ENCODE measurements at regions not wholly inside any gene's neighbourhood (a gene's known extent, or its start where the extent isn't known, plus 50 kb on each side); places are given as distances from the start of the nearest gene placed in this dataset.

DNA sequence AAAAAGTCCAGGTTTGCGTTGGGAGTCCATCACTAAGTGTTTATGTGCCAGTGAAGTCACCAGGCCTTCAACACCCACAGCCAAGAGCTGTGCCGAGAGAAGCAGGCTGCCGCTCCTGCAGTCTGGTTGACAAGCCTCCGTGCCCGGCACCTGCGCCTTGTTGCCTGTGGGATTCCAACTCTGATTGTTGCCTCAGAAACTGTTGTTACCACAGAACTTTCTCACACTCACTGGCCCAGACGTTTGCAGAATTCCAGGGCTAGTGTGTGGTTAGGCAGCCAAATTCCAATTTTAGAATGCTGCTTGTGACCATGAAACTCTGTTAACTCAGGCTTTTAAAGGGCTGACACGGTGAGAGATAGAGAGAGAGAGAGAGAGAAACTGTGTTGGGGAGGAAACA, 119.5 kb upstream of the LIMCH1 start:
- no peaks in the 10 kb centered on the region for H3K9me3 Mint-ChIP-seq
- H3K4me1 Mint-ChIP-seq (ENCODE audit: low read depth): peaks cover 2% of the 10 kb centered on the region
- H3K27me3 Mint-ChIP-seq: peaks cover 3% of the 10 kb centered on the region
- H3K36me3 Mint-ChIP-seq (ENCODE audit: low read depth): no peaks in the 10 kb centered on the region
- H3K27ac Mint-ChIP-seq: no peak overlapping the region
- no peak overlapping the region for H3K4me3 Mint-ChIP-seq
- no peak for DNase-seq

DNA sequence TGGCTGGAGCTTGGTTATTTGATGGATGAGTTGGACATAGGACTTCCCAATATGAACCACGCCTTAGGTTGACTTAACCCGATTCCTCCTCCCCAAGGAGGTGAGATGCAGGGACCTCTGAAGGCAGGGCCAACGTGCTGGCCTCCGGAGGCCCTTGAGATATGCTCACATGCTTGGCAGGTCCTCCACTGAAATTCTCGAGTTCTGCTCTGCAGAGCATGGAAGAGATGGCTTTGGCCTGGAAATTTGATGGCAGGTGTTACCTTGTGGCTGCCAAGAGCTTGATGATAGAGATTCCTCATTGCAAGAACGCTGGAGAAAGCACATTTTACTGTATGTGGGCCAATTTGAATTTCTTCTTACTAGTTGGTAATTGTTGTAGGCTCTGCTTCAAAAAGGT, 117.4 kb upstream of the LIMCH1 start:
- H3K27ac Mint-ChIP-seq: no peak overlapping the region

DNA sequence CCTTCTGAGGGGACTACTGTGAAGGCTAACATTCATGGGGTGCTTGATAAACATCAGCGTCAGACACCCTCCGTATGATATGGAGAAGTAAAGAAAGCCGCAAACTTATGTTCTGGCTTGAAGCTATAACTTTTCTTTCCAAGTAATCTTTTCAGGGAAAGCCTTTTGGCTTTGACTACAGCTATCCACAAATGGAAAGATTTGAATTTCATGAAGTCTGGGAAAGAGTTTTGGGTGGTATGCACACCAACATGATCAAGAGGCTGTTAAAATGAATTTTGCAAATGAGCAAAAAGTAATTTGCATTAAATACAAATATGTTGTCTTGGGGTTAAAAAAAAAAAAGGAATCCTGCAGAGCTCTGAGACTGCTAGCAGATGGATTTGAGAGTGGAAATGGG, 114.8 kb upstream of the LIMCH1 start:
- DNase-seq: no peak
- Mint-ChIP-seq H3K27ac (no peak overlapping the region), H3K27me3 (no peaks in the 10 kb centered on the region), H3K4me3 (no peak overlapping the region), H3K4me1 (ENCODE audit: low read depth) (no peaks in the 10 kb centered on the region), H3K9me3 (no peaks in the 10 kb centered on the region), H3K36me3 (ENCODE audit: low read depth) (no peaks in the 10 kb centered on the region)

More for the DNA sequence above, 117.4 kb upstream of the LIMCH1 start:
- no peaks in the 10 kb centered on the region for H3K27me3 Mint-ChIP-seq
- H3K4me1 Mint-ChIP-seq (ENCODE audit: low read depth): no peaks in the 10 kb centered on the region
- no peaks in the 10 kb centered on the region for H3K9me3 Mint-ChIP-seq
- no peak for DNase-seq
- H3K4me3 Mint-ChIP-seq: no peak overlapping the region
- no peaks in the 10 kb centered on the region for H3K36me3 Mint-ChIP-seq (ENCODE audit: low read depth)

DNA sequence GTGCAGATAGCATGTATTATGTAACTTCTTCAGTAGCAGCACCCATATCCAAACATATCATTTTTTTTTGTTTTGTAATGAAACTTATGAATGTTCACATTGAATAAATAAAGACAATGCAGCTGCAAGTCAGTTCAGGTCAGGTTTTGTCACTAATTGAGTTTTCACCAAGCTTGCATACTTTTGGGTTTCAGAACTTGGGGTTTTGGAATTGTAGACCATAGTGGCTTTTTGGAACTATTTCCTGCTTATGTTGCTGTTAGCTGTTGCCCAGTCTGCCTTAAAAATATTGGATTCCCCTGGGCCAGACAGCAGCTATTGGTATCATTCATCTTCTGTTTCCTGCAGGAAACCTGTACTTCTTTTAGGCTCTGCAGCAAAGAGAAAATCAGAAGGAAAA, 113.4 kb upstream of the LIMCH1 start:
- no peak for DNase-seq
- Mint-ChIP-seq H3K4me3 (no peak overlapping the region), H3K27ac (no peak overlapping the region), H3K27me3 (no peaks in the 10 kb centered on the region), H3K36me3 (ENCODE audit: low read depth) (no peaks in the 10 kb centered on the region), H3K9me3 (peaks cover under 1% of the 10 kb centered on the region), H3K4me1 (ENCODE audit: low read depth) (no peaks in the 10 kb centered on the region)

DNA sequence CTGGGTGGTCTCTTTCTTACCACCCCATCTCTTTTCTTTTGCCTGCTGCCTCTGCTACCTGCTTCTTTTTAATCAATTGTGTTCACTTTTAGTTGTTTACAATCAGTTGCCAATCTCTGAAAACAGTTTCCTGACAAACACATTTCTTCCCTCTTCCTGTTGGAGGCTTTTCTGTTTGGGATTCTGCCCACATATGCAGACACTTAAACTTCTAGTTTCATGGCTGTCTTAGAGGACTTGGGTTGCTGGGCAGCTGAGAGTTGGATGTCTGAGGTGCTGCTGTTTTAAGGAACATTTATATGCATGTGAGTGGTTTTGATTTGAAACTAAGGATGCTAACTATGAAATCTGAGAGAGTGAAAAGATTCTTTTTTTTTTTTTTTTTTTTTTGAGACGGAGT, 112.3 kb upstream of the LIMCH1 start:
- Mint-ChIP-seq H3K4me1 (ENCODE audit: low read depth) (no peaks in the 10 kb centered on the region), H3K36me3 (ENCODE audit: low read depth) (no peaks in the 10 kb centered on the region), H3K9me3 (peaks cover 5% of the 10 kb centered on the region), H3K27ac (no peak overlapping the region), H3K27me3 (no peaks in the 10 kb centered on the region), H3K4me3 (no peak overlapping the region)
- DNase-seq: no peak

DNA sequence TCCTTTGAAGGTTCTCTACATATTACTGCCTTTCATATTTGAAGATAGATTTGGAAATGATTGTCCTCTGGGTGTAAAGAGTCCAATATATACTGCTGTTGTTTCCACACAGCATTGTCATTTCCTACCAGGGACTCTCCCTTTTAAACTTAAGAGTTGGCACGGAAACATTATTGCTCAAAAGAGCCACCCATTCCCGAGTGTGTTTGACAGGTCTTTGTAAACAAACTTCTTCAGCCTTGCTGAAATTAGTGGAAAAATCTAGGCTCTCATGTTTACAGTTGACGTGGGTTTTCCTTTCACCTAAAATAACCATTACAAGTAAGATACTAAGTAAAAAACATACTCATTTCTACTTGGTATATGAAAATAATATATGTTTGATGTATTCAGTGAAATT, 111.4 kb upstream of the LIMCH1 start:
- no peak for DNase-seq
- no peaks in the 10 kb centered on the region for H3K27me3 Mint-ChIP-seq
- H3K9me3 Mint-ChIP-seq: peaks cover 5% of the 10 kb centered on the region
- H3K4me3 Mint-ChIP-seq: no peak overlapping the region
- H3K36me3 Mint-ChIP-seq (ENCODE audit: low read depth): no peaks in the 10 kb centered on the region
- no peaks in the 10 kb centered on the region for H3K4me1 Mint-ChIP-seq (ENCODE audit: low read depth)
- no peak overlapping the region for H3K27ac Mint-ChIP-seq

DNA sequence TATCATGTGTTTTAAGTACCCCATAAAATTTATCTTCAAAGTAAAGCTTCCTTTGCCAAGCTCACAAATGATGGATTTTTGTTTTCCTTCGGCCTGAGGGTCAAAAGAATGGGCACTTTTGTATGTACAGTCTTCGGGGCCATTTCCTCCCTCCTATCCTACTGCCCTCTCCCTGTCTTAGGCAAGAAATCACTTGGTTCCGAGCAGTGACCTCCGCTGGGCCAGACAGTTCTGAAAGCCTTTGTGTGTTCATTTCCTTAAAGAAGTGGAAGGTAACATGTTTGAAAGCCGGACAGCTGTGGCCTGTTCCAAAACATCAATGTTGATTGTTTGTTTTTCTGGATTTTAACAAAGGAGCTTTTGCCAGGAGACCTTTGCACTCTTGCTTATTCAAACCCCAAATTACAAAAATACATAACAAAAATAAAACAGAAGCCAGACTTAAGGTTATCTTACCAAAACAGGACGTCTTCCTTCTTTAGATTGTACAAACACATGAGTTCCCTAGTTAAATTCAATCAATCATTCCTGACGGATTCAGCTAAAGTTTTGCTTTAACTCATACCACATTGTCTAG, 110.6 kb upstream of the LIMCH1 start:
- no peak overlapping the region for H3K27ac Mint-ChIP-seq
- H3K4me1 Mint-ChIP-seq (ENCODE audit: low read depth): no peaks in the 10 kb centered on the region
- H3K4me3 Mint-ChIP-seq: no peak overlapping the region
- H3K9me3 Mint-ChIP-seq: peaks cover 5% of the 10 kb centered on the region
- no peaks in the 10 kb centered on the region for H3K27me3 Mint-ChIP-seq
- H3K36me3 Mint-ChIP-seq (ENCODE audit: low read depth): no peaks in the 10 kb centered on the region
- no peak for DNase-seq

DNA sequence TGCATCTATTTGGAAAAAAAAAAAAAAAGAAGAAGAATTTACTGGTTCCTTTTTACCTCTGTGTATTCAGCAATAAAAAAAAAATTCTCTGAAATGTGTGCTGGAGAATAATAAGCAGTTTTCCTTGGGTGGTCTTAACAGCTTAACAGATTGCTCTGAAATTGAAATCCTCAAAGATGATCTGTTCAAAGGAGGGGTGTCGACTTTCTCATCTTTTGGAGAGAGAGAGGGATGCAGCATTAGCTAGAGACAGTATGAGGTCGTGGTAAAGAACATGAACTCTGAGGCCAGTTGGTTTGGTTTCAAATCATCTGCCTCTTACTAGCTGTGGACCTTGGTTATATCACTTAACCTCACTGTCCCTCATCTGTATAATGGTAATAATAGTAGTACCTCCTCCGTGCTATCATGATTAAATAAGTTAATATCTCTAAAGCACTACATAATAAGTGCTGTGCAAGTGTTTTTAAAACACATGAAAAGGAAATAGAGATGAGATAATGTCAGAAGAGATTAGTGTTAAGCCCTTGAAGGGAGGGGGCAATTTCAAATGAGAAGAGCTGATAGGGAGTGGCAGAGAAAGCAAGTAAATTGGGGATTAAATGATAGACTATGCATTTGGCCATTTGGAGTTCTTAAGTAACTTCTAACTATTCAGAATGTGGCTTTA, 109.9 kb upstream of the LIMCH1 start:
- H3K27ac Mint-ChIP-seq: no peak overlapping the region

DNA sequence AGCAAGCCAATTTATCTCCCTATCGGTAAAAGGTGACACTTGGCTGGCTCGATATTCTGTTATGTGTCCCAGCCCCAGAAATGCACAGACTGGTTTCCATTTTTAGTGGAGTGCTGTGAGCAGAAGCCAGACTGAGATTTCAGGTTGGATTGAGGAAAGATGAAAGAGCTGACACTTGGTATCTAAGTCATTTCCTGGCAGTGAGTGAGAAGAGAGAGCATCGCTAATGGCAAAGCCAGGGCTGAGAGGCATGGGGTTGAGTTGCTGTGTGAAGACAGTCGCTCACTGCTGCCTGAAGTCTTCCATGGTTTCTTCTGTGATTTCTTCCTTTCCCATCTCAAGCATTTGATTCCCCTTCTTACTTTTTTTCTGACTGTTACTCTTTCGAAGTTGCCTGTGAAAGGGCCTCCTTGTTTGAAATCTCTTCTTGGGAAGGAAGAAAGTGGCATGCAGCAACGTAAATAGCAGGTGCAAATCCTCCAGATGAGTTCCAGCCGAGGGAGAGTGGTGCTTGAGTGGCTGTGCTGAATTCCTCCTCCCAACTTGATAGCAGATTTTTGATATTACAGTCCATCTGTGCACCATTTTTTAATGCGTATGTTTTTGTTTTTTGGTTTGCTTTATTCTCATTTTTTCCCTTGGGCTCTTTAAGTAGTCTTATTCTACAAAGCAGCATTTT, 109.2 kb upstream of the LIMCH1 start:
- Mint-ChIP-seq H3K27me3 (no peaks in the 10 kb centered on the region), H3K27ac (no peak overlapping the region), H3K4me1 (ENCODE audit: low read depth) (no peaks in the 10 kb centered on the region), H3K9me3 (peaks cover 5% of the 10 kb centered on the region), H3K4me3 (no peak overlapping the region), H3K36me3 (ENCODE audit: low read depth) (no peaks in the 10 kb centered on the region)
- DNase-seq: no peak

More for the DNA sequence above, 109.9 kb upstream of the LIMCH1 start:
- Mint-ChIP-seq H3K36me3 (ENCODE audit: low read depth) (no peaks in the 10 kb centered on the region), H3K4me1 (ENCODE audit: low read depth) (no peaks in the 10 kb centered on the region), H3K4me3 (no peak overlapping the region), H3K27me3 (no peaks in the 10 kb centered on the region), H3K9me3 (peaks cover 5% of the 10 kb centered on the region)
- DNase-seq: no peak

DNA sequence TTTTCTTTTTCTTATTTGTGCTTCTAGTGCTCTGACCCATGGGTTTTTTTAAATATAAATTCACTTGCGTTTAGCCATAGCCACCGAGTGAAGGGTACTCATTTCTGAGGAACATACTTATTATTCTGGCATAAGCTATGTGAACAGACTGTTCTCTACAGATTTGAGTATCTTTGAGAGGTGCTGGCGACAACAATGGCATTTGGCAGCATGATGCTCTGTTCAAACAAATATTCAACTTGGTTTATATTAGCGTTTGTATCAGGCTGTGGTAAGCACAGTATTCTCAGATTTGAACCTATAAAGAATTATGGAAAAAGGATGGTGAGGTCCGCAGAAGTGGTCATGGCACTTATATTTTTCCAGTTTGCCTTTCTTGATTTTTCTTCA, 108.7 kb upstream of the LIMCH1 start:
- DNase-seq: no peak
- Mint-ChIP-seq H3K27ac (no peak overlapping the region), H3K36me3 (ENCODE audit: low read depth) (no peaks in the 10 kb centered on the region), H3K4me3 (no peak overlapping the region), H3K4me1 (ENCODE audit: low read depth) (no peaks in the 10 kb centered on the region), H3K9me3 (peaks cover 5% of the 10 kb centered on the region), H3K27me3 (no peaks in the 10 kb centered on the region)

DNA sequence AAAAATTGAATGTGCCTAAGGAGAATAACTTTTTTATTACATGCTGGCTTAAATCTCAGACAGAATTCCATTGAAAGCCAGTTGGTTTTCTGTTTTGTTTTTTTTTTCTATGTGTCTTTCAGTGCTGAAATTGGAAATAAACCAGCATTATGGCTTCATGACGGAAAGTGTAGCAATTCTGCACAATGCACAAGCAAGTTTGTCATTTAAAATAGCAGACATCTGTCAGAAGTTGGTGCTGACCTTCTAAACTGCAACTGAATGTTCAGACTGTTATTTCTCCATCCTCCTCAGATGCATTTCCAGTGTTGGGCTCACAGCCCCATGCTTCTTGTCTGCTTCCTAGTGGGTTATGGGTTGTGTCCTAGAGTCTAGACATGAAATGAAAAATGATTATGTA, 107.2 kb upstream of the LIMCH1 start:
- H3K36me3 Mint-ChIP-seq (ENCODE audit: low read depth): no peaks in the 10 kb centered on the region
- no peaks in the 10 kb centered on the region for H3K4me1 Mint-ChIP-seq (ENCODE audit: low read depth)
- H3K9me3 Mint-ChIP-seq: peaks cover 5% of the 10 kb centered on the region
- no peaks in the 10 kb centered on the region for H3K27me3 Mint-ChIP-seq
- DNase-seq: no peak
- no peak overlapping the region for H3K27ac Mint-ChIP-seq
- no peak overlapping the region for H3K4me3 Mint-ChIP-seq

DNA sequence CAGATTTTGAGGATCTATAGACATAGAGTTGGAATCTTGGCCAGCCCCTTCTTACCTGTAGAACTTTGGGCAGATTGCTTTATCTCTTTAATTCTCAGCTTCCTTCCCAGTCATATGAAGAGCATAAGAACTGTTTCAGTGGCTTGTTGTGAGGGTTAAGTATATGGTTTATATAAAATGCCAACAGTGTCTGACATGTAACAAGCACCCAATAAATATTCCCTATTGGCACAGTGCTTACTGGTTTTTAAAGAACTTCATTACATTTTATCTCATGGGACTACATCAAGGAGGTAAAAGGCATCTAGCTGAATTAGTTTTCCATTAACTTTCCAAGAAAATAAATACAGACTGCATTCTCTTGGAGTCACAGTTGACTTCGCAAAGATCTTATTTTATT, 106.7 kb upstream of the LIMCH1 start:
- H3K27ac Mint-ChIP-seq: no peak overlapping the region
- DNase-seq: no peak
- no peaks in the 10 kb centered on the region for H3K27me3 Mint-ChIP-seq
- no peaks in the 10 kb centered on the region for H3K4me1 Mint-ChIP-seq (ENCODE audit: low read depth)
- no peak overlapping the region for H3K4me3 Mint-ChIP-seq
- no peaks in the 10 kb centered on the region for H3K36me3 Mint-ChIP-seq (ENCODE audit: low read depth)
- peaks cover 5% of the 10 kb centered on the region for H3K9me3 Mint-ChIP-seq

DNA sequence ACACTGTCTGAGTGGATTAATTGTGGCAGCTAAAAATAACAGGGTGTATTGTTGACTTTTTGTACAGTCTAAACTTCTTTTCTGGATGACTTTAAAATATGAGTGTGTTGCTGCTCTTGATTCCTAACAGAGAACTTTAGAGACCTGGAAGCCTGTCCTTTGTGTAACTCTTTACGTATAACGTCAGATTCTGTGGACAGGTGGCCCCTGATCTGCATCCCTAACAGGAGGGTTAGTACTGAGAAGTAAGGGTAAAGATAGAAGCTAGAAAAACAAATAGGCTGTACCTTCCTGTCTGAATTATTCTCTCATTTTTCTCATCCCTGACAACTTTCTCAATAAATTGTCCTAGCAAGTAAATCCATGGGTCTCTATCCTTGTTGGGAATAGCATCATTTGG, 105.7 kb upstream of the LIMCH1 start:
- Mint-ChIP-seq H3K27me3 (no peaks in the 10 kb centered on the region), H3K27ac (no peak overlapping the region), H3K9me3 (peaks cover 5% of the 10 kb centered on the region), H3K4me3 (no peak overlapping the region), H3K36me3 (ENCODE audit: low read depth) (no peaks in the 10 kb centered on the region), H3K4me1 (ENCODE audit: low read depth) (no peaks in the 10 kb centered on the region)
- DNase-seq: no peak

DNA sequence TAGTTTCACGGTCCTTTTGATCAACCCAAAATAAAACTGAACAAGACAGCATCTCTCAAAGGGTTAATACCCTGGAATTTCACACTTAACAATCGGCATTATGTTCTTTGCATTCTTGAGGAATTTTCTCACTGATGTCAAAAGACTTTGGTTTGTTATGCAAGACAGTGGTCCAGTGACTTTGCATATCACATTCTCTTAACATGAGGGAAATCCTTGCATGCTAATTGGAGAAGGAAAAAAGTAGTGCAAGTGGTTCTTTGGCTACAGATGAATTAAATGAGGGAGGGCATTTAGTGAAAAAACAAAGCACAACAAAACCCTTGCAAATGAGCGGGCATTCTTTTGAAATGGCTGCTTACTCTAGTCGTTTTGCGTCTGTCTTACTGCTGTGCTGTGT, 105.1 kb upstream of the LIMCH1 start:
- Mint-ChIP-seq H3K27ac (no peak overlapping the region), H3K4me3 (no peak overlapping the region), H3K4me1 (ENCODE audit: low read depth) (no peaks in the 10 kb centered on the region), H3K27me3 (no peaks in the 10 kb centered on the region), H3K9me3 (peaks cover 5% of the 10 kb centered on the region), H3K36me3 (ENCODE audit: low read depth) (no peaks in the 10 kb centered on the region)
- DNase-seq: no peak

DNA sequence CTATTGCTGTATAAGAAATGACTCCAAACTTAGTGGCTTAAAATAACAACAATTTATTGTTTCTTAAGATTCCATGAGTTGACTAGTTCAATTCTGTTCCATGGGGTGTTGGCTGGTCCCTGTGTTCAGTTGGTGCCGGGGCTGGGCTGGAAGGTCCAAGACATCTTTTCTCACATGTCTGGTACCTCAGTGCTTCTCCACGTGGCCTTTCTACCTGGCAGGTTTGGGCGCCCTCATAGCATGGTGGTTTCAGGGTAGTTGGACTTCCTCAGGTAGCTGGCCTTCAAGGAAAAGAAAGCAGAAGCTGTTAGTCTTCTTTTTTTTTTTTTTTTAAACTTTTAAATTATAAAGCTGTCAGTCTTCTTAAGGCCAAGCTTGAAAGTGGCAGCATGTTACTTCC, 104.6 kb upstream of the LIMCH1 start:
- no peaks in the 10 kb centered on the region for H3K27me3 Mint-ChIP-seq
- no peak overlapping the region for H3K4me3 Mint-ChIP-seq
- no peaks in the 10 kb centered on the region for H3K36me3 Mint-ChIP-seq (ENCODE audit: low read depth)
- no peaks in the 10 kb centered on the region for H3K4me1 Mint-ChIP-seq (ENCODE audit: low read depth)
- H3K9me3 Mint-ChIP-seq: peaks cover 5% of the 10 kb centered on the region
- no peak overlapping the region for H3K27ac Mint-ChIP-seq
- no peak for DNase-seq
